HCT116 (cell line): ENCODE measurements at regions not wholly inside any gene's neighbourhood (a gene's known extent, or its start where the extent isn't known, plus 50 kb on each side); places are given as distances from the start of the nearest gene placed in this dataset.

Source experiments
- ATAC-seq: fragments of 200-7000 bp; cut with Tn5 transposase; 2 replicates; pipeline ENCODE4 v1.9.1; 2020; ENCODE audit warnings: mild to moderate bottlenecking, moderate library complexity
- BruUV-seq: library from RNA; stranded (reverse); fragments of 400-500 nt; replicated peaks from 2 replicates; lab custom pipeline; 2021; lab: Mats Ljungman, UMichigan
- CTCF ChIA-PET: fragments of 300-600 bp; sonication (Branson Sonifier 250); formaldehyde crosslinking; loops from one replicate; lab custom pipeline; 2021; ENCODE audit warnings: antibody characterized with exemption; lab: Charles Lee
- POLR2A ChIA-PET: fragments of 300-600, 350-600 bp; sonication (Branson Sonifier 250); formaldehyde crosslinking; loops from one replicate; lab custom pipeline; 2021; ENCODE audit warnings: antibody characterized with exemption; lab: Charles Lee
- RAD21 ChIA-PET, 2 experiments: fragments of 300-600 bp; sonication (Branson Sonifier 250); formaldehyde crosslinking; loops; one replicate each; lab custom pipeline; 2023; ENCODE audit warnings: low total read pairs in 2 of 2; ENCODE audit not compliant: uncharacterized antibody in 2 of 2, unreplicated experiment in 2 of 2, low non-redundant PET in 1 of 2; lab: Charles Lee
- DNase-seq: peaks from one replicate; pipeline ENCODE4 v3.0.0-alpha.2; 2010; ENCODE audit warnings: low read depth, low spot score
- H2AFZ ChIP-seq: fragments of 200-600 bp; shearing (Covaris generic), sonication (generic); 2 replicates; pipeline ENCODE4 v1.6.1; 2017; ENCODE audit warnings: low read depth, mixed run types, mixed read lengths, antibody characterized with exemption, low read length; ENCODE audit not compliant: poor library complexity, severe bottlenecking
- H3K27ac ChIP-seq: 2 replicates; pipeline ENCODE4 v1.5.1; 2012; ENCODE audit warnings: low read depth, low read length
- H3K27me3 ChIP-seq: fragments of 200-600 bp; sonication (generic); 2 replicates; pipeline ENCODE4 v1.6.1; 2016; ENCODE audit warnings: mixed run types, low read length, mixed read lengths; ENCODE audit not compliant: insufficient read depth
- H3K36me3 ChIP-seq, 2 experiments: fragments of 200-500 bp in 1 of 2; fragments of 200-600 bp in 1 of 2; sonication (Bioruptor generic) in 1 of 2; sonication (generic) in 1 of 2; 2 replicates each; pipeline versions ENCODE4 v1.5.1 to v1.6.1; 2014 to 2016; ENCODE audit warnings: low read length in 2 of 2, inconsistent platforms in 1 of 2, mixed read lengths in 1 of 2, mixed run types in 1 of 2; ENCODE audit not compliant: insufficient read depth in 2 of 2, control insufficient read depth in 1 of 2
- H3K4me1 ChIP-seq, 2 experiments: fragments of 200-600 bp in 1 of 2; sonication (generic) in 1 of 2; 2 replicates each; pipeline versions ENCODE4 v1.5.1 to v1.6.1; 2012 to 2017; ENCODE audit warnings: low read length in 2 of 2, inconsistent platforms in 1 of 2, mild to moderate bottlenecking in 1 of 2, mixed read lengths in 1 of 2, mixed run types in 1 of 2, moderate library complexity in 1 of 2; ENCODE audit not compliant: insufficient read depth in 2 of 2, control insufficient read depth in 1 of 2
- H3K4me2 ChIP-seq: fragments of 200-600 bp; sonication (generic); 2 replicates; pipeline ENCODE4 v1.6.1; 2017; ENCODE audit warnings: mixed run types, low read length, mixed read lengths
- H3K4me3 ChIP-seq, 2 experiments: fragments of 200-600 bp in 1 of 2; sonication (generic) in 1 of 2; replicated peaks in 1 of 2; 2 replicates each; pipeline ENCODE4 v1.5.1; 2011 to 2016; ENCODE audit warnings: low read length in 2 of 2, control low read depth in 1 of 2, low read depth in 1 of 2, mild to moderate bottlenecking in 1 of 2, mixed read lengths in 1 of 2, mixed run types in 1 of 2
- H3K79me2 ChIP-seq: fragments of 200-600 bp; sonication (generic); 2 replicates; pipeline ENCODE4 v1.6.1; 2017; ENCODE audit warnings: mild to moderate bottlenecking, mixed run types, low read length, moderate library complexity, mixed read lengths; ENCODE audit not compliant: insufficient read depth
- H3K9ac ChIP-seq: fragments of 200-600 bp; sonication (generic); 2 replicates; pipeline ENCODE4 v1.6.1; 2016; ENCODE audit warnings: low read length, mixed read lengths
- H3K9me2 ChIP-seq: fragments of 200-600 bp; sonication (generic), shearing (Covaris generic); 2 replicates; pipeline ENCODE4 v1.6.1; 2017; ENCODE audit warnings: mixed run types, mild to moderate bottlenecking, moderate library complexity; ENCODE audit not compliant: insufficient read depth
- H3K9me3 ChIP-seq, 2 experiments: fragments of 200-500 bp in 1 of 2; fragments of 200-600 bp in 1 of 2; sonication (Bioruptor generic) in 1 of 2; sonication (generic) in 1 of 2; 2 replicates each; pipeline ENCODE4 v1.6.1; 2014 to 2017; ENCODE audit warnings: low read length in 2 of 2, mixed read lengths in 2 of 2, inconsistent platforms in 1 of 2, low read depth in 1 of 2, mild to moderate bottlenecking in 1 of 2, mixed run types in 1 of 2, moderate library complexity in 1 of 2; ENCODE audit not compliant: control insufficient read depth in 1 of 2, insufficient read depth in 1 of 2
- H4K20me1 ChIP-seq: fragments of 200-600 bp; sonication (generic), shearing (Covaris generic); 2 replicates; pipeline ENCODE4 v1.6.1; 2017; ENCODE audit warnings: mixed run types, mild to moderate bottlenecking, moderate library complexity; ENCODE audit not compliant: insufficient read depth
- CBX3 ChIP-seq: IDR thresholded peaks from 2 replicates; pipeline ENCODE4 v1.6.1; 2012; ENCODE audit warnings: low read depth
- CEBPB ChIP-seq: IDR thresholded peaks from 2 replicates; pipeline ENCODE4 v1.6.1; 2012; ENCODE audit warnings: low read depth
- EGR1 ChIP-seq: IDR thresholded peaks from 2 replicates; pipeline ENCODE4 v1.6.1; 2012; ENCODE audit warnings: low read depth
- EZH2 ChIP-seq: fragments of 200-600 bp; sonication (generic); IDR thresholded peaks from 2 replicates; pipeline ENCODE4 v1.6.1; 2017; ENCODE audit warnings: antibody characterized with exemption, mixed run types
- EZH2phosphoT487 ChIP-seq: fragments of 200-600 bp; IDR thresholded peaks from 2 replicates; pipeline ENCODE4 v1.6.1; 2018; ENCODE audit warnings: antibody characterized with exemption, borderline replicate concordance
- JUND ChIP-seq: IDR thresholded peaks from 2 replicates; pipeline ENCODE4 v1.6.1; 2012
- POLR2A ChIP-seq: IDR thresholded peaks from 2 replicates; pipeline ENCODE4 v1.7.0; 2011; ENCODE audit warnings: borderline replicate concordance; ENCODE audit not compliant: insufficient read depth, insufficient read length; ENCODE audit errors: extremely low read depth
- POLR2AphosphoS5 ChIP-seq: IDR thresholded peaks from 2 replicates; pipeline ENCODE4 v1.6.1; 2011; ENCODE audit warnings: mild to moderate bottlenecking, low read depth, low read length, moderate library complexity
- RAD21 ChIP-seq: IDR thresholded peaks from 2 replicates; pipeline ENCODE4 v1.6.1; 2012; ENCODE audit warnings: low read depth, mild to moderate bottlenecking
- SIN3A ChIP-seq: IDR thresholded peaks from 2 replicates; pipeline ENCODE4 v1.6.1; 2012; ENCODE audit warnings: low read depth
- SRF ChIP-seq: IDR thresholded peaks from 2 replicates; pipeline ENCODE4 v1.6.1; 2012; ENCODE audit warnings: low read depth
- YY1 ChIP-seq: IDR thresholded peaks from 2 replicates; pipeline ENCODE4 v1.6.1; 2011; ENCODE audit warnings: low read length, low read depth, moderate library complexity, mild to moderate bottlenecking; ENCODE audit not compliant: insufficient replicate concordance; ENCODE audit errors: extremely low read depth
- ZFX ChIP-seq: fragments of 450-650 bp; IDR thresholded peaks from 2 replicates; pipeline ENCODE4 v1.6.1; 2017
- intact Hi-C: fragments of 100-400 bp; cut with micrococcal nuclease; formaldehyde crosslinking; loops from 2 replicates; pipeline ENCODE4 v1.10.0; 2022
- TF ChIP-seq, protein P1 (sequence below): IDR thresholded peaks from 2 replicates; pipeline ENCODE4 v1.6.1; 2012

GRCh38 chr12:17975239-17975638 lies 114.8 kb downstream of the RERGL start:
- Histone ChIP-seq H4K20me1 (no peaks in the 10 kb centered on the region), H3K27me3 (no peaks in the 10 kb centered on the region), H3K36me3 (no peaks in the 10 kb centered on the region), H2AFZ (no peak overlapping the region), H3K4me3 (no peak overlapping the region), H3K4me2 (no peak overlapping the region), H3K27ac (no peak overlapping the region), H3K9ac (no peak overlapping the region), H3K79me2 (no peaks in the 10 kb centered on the region), H3K4me1 (no peaks in the 10 kb centered on the region), H3K9me3 (no peaks in the 10 kb centered on the region), H3K9me2 (no peaks in the 10 kb centered on the region)
- DNase-seq = no peak
- POLR2A ChIA-PET = no interaction called here
- RAD21 ChIA-PET = no interaction called here
- intact Hi-C loops = no loop called here
- no peak for ATAC-seq
- BruUV-seq = no TSS peak
- CTCF ChIA-PET = no interaction called here
- TF ChIP-seq YY1 (no peak), EZH2 (no peak), EGR1 (no peak), JUND (no peak), CBX3 (no peak), SRF (no peak), RAD21 (no peak), POLR2AphosphoS5 (no peak), EZH2phosphoT487 (no peak), SIN3A (no peak), CEBPB (no peak)
- TF ChIP-seq, protein P1, sequence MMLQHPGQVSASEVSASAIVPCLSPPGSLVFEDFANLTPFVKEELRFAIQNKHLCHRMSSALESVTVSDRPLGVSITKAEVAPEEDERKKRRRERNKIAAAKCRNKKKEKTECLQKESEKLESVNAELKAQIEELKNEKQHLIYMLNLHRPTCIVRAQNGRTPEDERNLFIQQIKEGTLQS = no peak

- RAD21 ChIA-PET = no interaction called here
- no peak overlapping the region for H2AFZ ChIP-seq
- intact Hi-C loops = no loop called here
- H3K4me2 ChIP-seq = no peak overlapping the region
- H3K79me2 ChIP-seq = no peaks in the 10 kb centered on the region
- TF ChIP-seq ZFX (no peak), CBX3 (no peak), POLR2AphosphoS5 (no peak), POLR2A (no peak)
- TF ChIP-seq, all 23 proteins: peak for 0
- ATAC-seq = no peak
- H3K9me3 ChIP-seq = no peaks in the 10 kb centered on the region
- H3K36me3 ChIP-seq = no peaks in the 10 kb centered on the region
- POLR2A ChIA-PET = no interaction called here
- no peak overlapping the region for H3K27ac ChIP-seq
- H3K9me2 ChIP-seq = no peaks in the 10 kb centered on the region
- CTCF ChIA-PET = no interaction called here
- no peak overlapping the region for H3K9ac ChIP-seq
- H4K20me1 ChIP-seq = no peaks in the 10 kb centered on the region
- H3K4me1 ChIP-seq = no peaks in the 10 kb centered on the region
- DNase-seq = no peak
- BruUV-seq = no TSS peak
- H3K4me3 ChIP-seq = no peak overlapping the region
- no peaks in the 10 kb centered on the region for H3K27me3 ChIP-seq
Measured at GRCh38 chr12:17971850-17972249, 118.1 kb downstream of the RERGL start.
